SU-DHL-6 (cell line): ENCODE measurements at regions not wholly inside any gene's neighbourhood (a gene's known extent, or its start where the extent isn't known, plus 50 kb on each side); places are given as distances from the start of the nearest gene placed in this dataset.

Experiments used
- CTCF ChIP-seq: fragments of 200-600 bp; sonication (generic); IDR thresholded peaks from one replicate; pipeline ENCODE4 v1.5.1; 2017; ENCODE audit warnings: antibody characterized with exemption, mild to moderate bottlenecking, low read length, moderate library complexity; ENCODE audit not compliant: insufficient read depth, poor library complexity, severe bottlenecking
- EZH2phosphoT487 ChIP-seq: fragments of 200-600 bp; sonication (generic), shearing (Covaris generic); conservative IDR thresholded peaks from 2 replicates; pipeline ENCODE4 v1.6.1; 2018; ENCODE audit warnings: mild to moderate bottlenecking, antibody characterized with exemption, low read length, moderate library complexity, mixed read lengths

GRCh38 chr2:15770606-15771005 lies 169.7 kb upstream of the MYCN start:
- TF ChIP-seq CTCF = no peak
- no peak for TF ChIP-seq EZH2phosphoT487
